ENCODE measurements at regions not wholly inside any gene's neighbourhood (a gene's known extent, or its start where the extent isn't known, plus 50 kb on each side); places are given as distances from the start of the nearest gene placed in this dataset.

DNA sequence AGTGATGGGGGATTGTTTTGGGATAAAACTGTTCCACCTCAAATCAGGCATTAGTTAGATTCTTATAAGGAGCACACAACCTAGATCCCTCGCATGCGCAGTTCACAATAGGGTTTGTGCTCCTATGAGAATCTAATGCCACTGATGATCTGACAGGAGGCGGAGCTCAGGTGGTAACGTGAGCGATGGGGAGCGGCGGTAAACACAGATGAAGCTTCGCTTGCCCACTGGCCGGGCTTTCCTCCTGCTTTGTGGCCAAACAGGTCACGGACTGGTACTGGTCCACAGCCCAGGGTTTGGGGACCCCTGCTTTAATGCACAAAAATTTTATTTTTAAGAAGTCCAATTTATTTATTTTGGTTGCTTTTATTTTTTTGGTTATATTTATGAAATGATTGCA lies 238.8 kb downstream of the AACS start:
- Histone ChIP-seq H3K79me2 (ENCODE audit: low read depth) (no peaks in the 10 kb centered on the region), H3K36me3 (no peaks in the 10 kb centered on the region), H4K20me1 (ENCODE audit: low read depth) (no peaks in the 10 kb centered on the region), H3K27ac (no peak overlapping the region), H2AFZ (replicated peaks) (no peak overlapping the region), H3K9ac (no peak overlapping the region), H3K9me3 (ENCODE audit: low read depth) (no peaks in the 10 kb centered on the region), H3K4me3 (no peak overlapping the region), H3K4me2 (no peak overlapping the region), H3K4me1 (no peaks in the 10 kb centered on the region), H3F3A (ENCODE audit: low read depth) (no peaks in the 10 kb centered on the region), H3K27me3 (no peaks in the 10 kb centered on the region)
- peaks cover 7% of the 10 kb centered on the region for H3K27me3 Mint-ChIP-seq (ENCODE audit: insufficient read depth, low read depth)
- H3K36me3 Mint-ChIP-seq, result no peaks in the 10 kb centered on the region
- no peak overlapping the region for H3K27ac Mint-ChIP-seq
- no peak for TF ChIP-seq EZH2phosphoT487 (IDR thresholded peaks at IDR 0.05)
- H3K4me1 Mint-ChIP-seq, result no peaks in the 10 kb centered on the region
- no peak overlapping the region for H3K4me3 Mint-ChIP-seq
- H3K9me3 Mint-ChIP-seq, result peaks cover 7% of the 10 kb centered on the region
- DNase-seq (ENCODE audit: low spot score), result no peak

DNA sequence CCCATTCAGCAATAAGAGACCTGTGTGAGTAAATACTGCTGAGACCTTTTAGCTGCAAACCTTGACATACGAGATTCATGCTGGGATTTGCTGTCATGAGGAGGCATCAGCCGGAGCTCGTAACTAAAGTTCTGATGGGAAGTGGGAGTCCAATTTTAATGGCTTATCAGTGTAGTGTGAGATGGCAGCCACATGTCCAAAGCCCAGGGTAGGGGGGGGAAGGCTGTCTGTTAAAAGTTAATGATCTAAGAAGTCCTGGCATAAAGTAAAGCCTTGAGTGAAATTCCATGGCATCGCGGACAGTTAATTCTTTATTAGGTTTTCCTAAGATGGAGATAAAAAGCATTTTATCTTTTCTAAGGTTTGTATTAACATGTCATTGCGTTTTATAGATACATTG lies 240.0 kb downstream of the AACS start:
- no peak for DNase-seq (ENCODE audit: low spot score)
- peaks cover 3% of the 10 kb centered on the region for H3K4me1 Mint-ChIP-seq
- TF ChIP-seq EZH2phosphoT487 (IDR thresholded peaks at IDR 0.05), result no peak
- no peak for TF ChIP-seq EZH2 (IDR thresholded peaks at IDR 0.05)
- TF ChIP-seq, protein P1, sequence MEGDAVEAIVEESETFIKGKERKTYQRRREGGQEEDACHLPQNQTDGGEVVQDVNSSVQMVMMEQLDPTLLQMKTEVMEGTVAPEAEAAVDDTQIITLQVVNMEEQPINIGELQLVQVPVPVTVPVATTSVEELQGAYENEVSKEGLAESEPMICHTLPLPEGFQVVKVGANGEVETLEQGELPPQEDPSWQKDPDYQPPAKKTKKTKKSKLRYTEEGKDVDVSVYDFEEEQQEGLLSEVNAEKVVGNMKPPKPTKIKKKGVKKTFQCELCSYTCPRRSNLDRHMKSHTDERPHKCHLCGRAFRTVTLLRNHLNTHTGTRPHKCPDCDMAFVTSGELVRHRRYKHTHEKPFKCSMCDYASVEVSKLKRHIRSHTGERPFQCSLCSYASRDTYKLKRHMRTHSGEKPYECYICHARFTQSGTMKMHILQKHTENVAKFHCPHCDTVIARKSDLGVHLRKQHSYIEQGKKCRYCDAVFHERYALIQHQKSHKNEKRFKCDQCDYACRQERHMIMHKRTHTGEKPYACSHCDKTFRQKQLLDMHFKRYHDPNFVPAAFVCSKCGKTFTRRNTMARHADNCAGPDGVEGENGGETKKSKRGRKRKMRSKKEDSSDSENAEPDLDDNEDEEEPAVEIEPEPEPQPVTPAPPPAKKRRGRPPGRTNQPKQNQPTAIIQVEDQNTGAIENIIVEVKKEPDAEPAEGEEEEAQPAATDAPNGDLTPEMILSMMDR (IDR thresholded peaks at IDR 0.05), result no peak
- H3F3A ChIP-seq (ENCODE audit: low read depth), result no peaks in the 10 kb centered on the region
- H3K27ac ChIP-seq, result no peak overlapping the region
- H3K9me3 ChIP-seq (ENCODE audit: low read depth), result no peaks in the 10 kb centered on the region
- peaks cover 7% of the 10 kb centered on the region for H3K9me3 Mint-ChIP-seq
- no peaks in the 10 kb centered on the region for H3K36me3 Mint-ChIP-seq
- H3K9ac ChIP-seq, result no peak overlapping the region
- H3K4me3 ChIP-seq, result no peak overlapping the region
- H3K27me3 Mint-ChIP-seq (ENCODE audit: insufficient read depth, low read depth), result peaks cover 7% of the 10 kb centered on the region
- no peak overlapping the region for H2AFZ ChIP-seq (replicated peaks)
- H3K36me3 ChIP-seq, result no peaks in the 10 kb centered on the region
- no peaks in the 10 kb centered on the region for H3K27me3 ChIP-seq
- H4K20me1 ChIP-seq (ENCODE audit: low read depth), result no peaks in the 10 kb centered on the region
- H3K4me1 ChIP-seq, result no peaks in the 10 kb centered on the region
- H3K27ac Mint-ChIP-seq, result no peak overlapping the region
- no peaks in the 10 kb centered on the region for H3K79me2 ChIP-seq (ENCODE audit: low read depth)
- H3K4me2 ChIP-seq, result no peak overlapping the region
- H3K4me3 Mint-ChIP-seq, result no peak overlapping the region

DNA sequence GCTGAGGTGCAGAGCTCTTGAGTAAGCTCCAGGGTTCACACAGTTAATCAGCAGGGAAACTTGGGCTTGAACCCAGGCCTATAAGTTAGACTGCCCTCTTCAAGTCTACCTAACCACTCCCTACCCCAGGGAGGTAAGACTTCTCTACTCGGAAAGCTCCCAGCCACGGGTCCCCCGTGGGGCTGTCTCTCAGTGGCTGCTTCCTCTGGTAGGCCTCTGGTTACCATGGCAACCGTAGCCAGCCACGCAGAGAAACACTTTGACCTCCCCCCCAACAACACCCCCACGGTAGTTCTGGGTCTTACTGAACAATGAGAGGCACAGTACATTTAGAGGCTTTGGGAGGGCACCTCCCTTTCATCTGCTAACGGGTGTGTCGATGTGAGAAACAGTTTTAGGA lies 245.2 kb downstream of the AACS start:
- H4K20me1 ChIP-seq (ENCODE audit: low read depth), result peaks cover 7% of the 10 kb centered on the region
- no peaks in the 10 kb centered on the region for H3K36me3 Mint-ChIP-seq
- H3K4me3 Mint-ChIP-seq, result peak overlapping the region; percentile 24
- TF ChIP-seq EZH2phosphoT487 (IDR thresholded peaks at IDR 0.05) (no peak), EZH2 (IDR thresholded peaks at IDR 0.05) (no peak)
- TF ChIP-seq, protein P1 (IDR thresholded peaks at IDR 0.05), result no peak
- no peaks in the 10 kb centered on the region for H3K9me3 Mint-ChIP-seq
- no peak overlapping the region for H3K27ac Mint-ChIP-seq
- no peak overlapping the region for H3K27ac ChIP-seq
- H3K4me3 ChIP-seq, result no peak overlapping the region
- no peak overlapping the region for H3K9ac ChIP-seq
- H3K27me3 Mint-ChIP-seq (ENCODE audit: insufficient read depth, low read depth), result peaks cover 9% of the 10 kb centered on the region
- H3K4me1 Mint-ChIP-seq, result peaks cover 36% of the 10 kb centered on the region
- peaks cover 14% of the 10 kb centered on the region for H3F3A ChIP-seq (ENCODE audit: low read depth)
- no peaks in the 10 kb centered on the region for H3K36me3 ChIP-seq
- H3K4me2 ChIP-seq, result no peak overlapping the region
- no peaks in the 10 kb centered on the region for H3K79me2 ChIP-seq (ENCODE audit: low read depth)
- no peaks in the 10 kb centered on the region for H3K9me3 ChIP-seq (ENCODE audit: low read depth)
- no peak overlapping the region for H2AFZ ChIP-seq (replicated peaks)
- no peaks in the 10 kb centered on the region for H3K27me3 ChIP-seq
- peaks cover 14% of the 10 kb centered on the region for H3K4me1 ChIP-seq
- peak; percentile 23 for DNase-seq (ENCODE audit: low spot score)

DNA sequence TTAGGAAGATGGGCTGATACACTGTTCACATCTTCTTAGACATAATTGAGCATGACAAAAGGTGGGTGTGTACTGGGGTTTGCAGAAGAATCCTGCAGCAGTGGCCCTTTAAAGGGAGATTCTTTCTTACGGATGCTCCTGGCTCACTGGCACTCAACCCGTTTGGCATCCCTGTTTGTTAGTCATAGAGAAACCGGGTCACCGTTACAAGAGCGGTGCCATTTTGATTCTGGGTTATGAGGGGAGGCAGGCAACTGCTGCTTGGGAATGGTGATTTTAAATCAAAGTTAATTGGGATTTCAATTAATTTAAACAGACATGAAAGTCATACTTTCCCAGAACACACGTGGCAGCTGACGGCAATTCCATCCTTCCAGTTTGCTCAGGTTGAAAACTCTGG lies 245.8 kb downstream of the AACS start:
- no peaks in the 10 kb centered on the region for H3K36me3 Mint-ChIP-seq
- peaks cover 40% of the 10 kb centered on the region for H3K4me1 Mint-ChIP-seq
- TF ChIP-seq EZH2 (IDR thresholded peaks at IDR 0.05) (no peak), EZH2phosphoT487 (IDR thresholded peaks at IDR 0.05) (no peak)
- TF ChIP-seq, protein P1 (IDR thresholded peaks at IDR 0.05), result no peak
- no peak for DNase-seq (ENCODE audit: low spot score)
- Histone ChIP-seq H4K20me1 (ENCODE audit: low read depth) (peaks cover 7% of the 10 kb centered on the region), H3K79me2 (ENCODE audit: low read depth) (no peaks in the 10 kb centered on the region), H3K9me3 (ENCODE audit: low read depth) (no peaks in the 10 kb centered on the region), H3K27me3 (no peaks in the 10 kb centered on the region), H3K27ac (no peak overlapping the region), H3K4me2 (no peak overlapping the region), H3K4me3 (no peak overlapping the region), H2AFZ (replicated peaks) (no peak overlapping the region), H3K4me1 (peaks cover 14% of the 10 kb centered on the region), H3K9ac (no peak overlapping the region), H3F3A (ENCODE audit: low read depth) (peaks cover 14% of the 10 kb centered on the region), H3K36me3 (no peaks in the 10 kb centered on the region)
- no peak overlapping the region for H3K4me3 Mint-ChIP-seq
- peaks cover 9% of the 10 kb centered on the region for H3K27me3 Mint-ChIP-seq (ENCODE audit: insufficient read depth, low read depth)
- no peaks in the 10 kb centered on the region for H3K9me3 Mint-ChIP-seq
- no peak overlapping the region for H3K27ac Mint-ChIP-seq
